IMR-90 (cell line): ENCODE measurements at regions not wholly inside any gene's neighbourhood (a gene's known extent, or its start where the extent isn't known, plus 50 kb on each side); places are given as distances from the start of the nearest gene placed in this dataset.

Experiments
- ATAC-seq: fragments of 200-7000 bp; cut with Tn5 transposase; 2 replicates; pipeline ENCODE4 v1.9.1; 2020; ENCODE audit warnings: low read depth, mild to moderate bottlenecking, moderate library complexity
- BruUV-seq: library from RNA; stranded (reverse); fragments of 400-500 nt; replicated peaks from 2 replicates; lab custom pipeline; 2021; lab: Mats Ljungman, UMichigan
- CTCF ChIA-PET: fragments of 300-600 bp; formaldehyde crosslinking; extraction: SDS; loops from one replicate; lab custom pipeline; 2021; ENCODE audit warnings: antibody characterized with exemption; lab: Yijun Ruan, JAX
- POLR2A ChIA-PET: fragments of 300-600 bp; sonication (Branson Sonifier 250); formaldehyde crosslinking; loops from one replicate; lab custom pipeline; 2022; ENCODE audit warnings: antibody characterized with exemption; ENCODE audit not compliant: unreplicated experiment; lab: Charles Lee
- DNase-seq: peaks from one replicate; pipeline ENCODE4 v3.0.0; 2013
- H2AFZ ChIP-seq: replicated peaks from 2 replicates; pipeline ENCODE3; 2013; ENCODE audit warnings: low read length, mild to moderate bottlenecking; ENCODE audit not compliant: poor library complexity
- H2AK5ac ChIP-seq: 2 replicates; pipeline ENCODE4 v1.6.1; 2013; ENCODE audit warnings: low read depth, low read length, inconsistent platforms
- H2AK9ac ChIP-seq: replicated peaks from 2 replicates; pipeline ENCODE3; 2013; ENCODE audit warnings: mild to moderate bottlenecking, low read depth, low read length, moderate library complexity; ENCODE audit not compliant: poor library complexity
- H2BK120ac ChIP-seq: 2 replicates; pipeline ENCODE4 v1.6.1; 2013; ENCODE audit warnings: low read depth, low read length, inconsistent platforms
- H2BK15ac ChIP-seq: 3 replicates; pipeline ENCODE4 v1.6.1; 2013; ENCODE audit warnings: low read depth, low read length, inconsistent platforms
- H2BK20ac ChIP-seq: 2 replicates; pipeline ENCODE4 v1.6.1; 2013; ENCODE audit warnings: low read depth, mild to moderate bottlenecking, inconsistent platforms, low read length, moderate library complexity
- H2BK5ac ChIP-seq: 2 replicates; pipeline ENCODE4 v1.6.1; 2013; ENCODE audit warnings: mild to moderate bottlenecking, low read depth, low read length, inconsistent platforms; ENCODE audit not compliant: poor library complexity, severe bottlenecking
- H3K14ac ChIP-seq: replicated peaks from 2 replicates; pipeline ENCODE4 v1.6.1; 2013; ENCODE audit warnings: low read depth, low read length, inconsistent platforms
- H3K18ac ChIP-seq: 2 replicates; pipeline ENCODE4 v1.6.1; 2013; ENCODE audit warnings: low read depth, low read length, control low read depth
- H3K23ac ChIP-seq: 2 replicates; pipeline ENCODE4 v1.6.1; 2013; ENCODE audit warnings: low read depth, low read length, inconsistent platforms
- H3K27ac ChIP-seq: 2 replicates; pipeline ENCODE4 v1.5.1; 2013; ENCODE audit warnings: mild to moderate bottlenecking, control low read depth, low read length; ENCODE audit not compliant: insufficient read depth
- H3K27me3 ChIP-seq: 2 replicates; pipeline ENCODE4 v1.6.1; 2013; ENCODE audit warnings: low read length; ENCODE audit not compliant: control insufficient read depth, insufficient read depth
- H3K36me3 ChIP-seq: 2 replicates; pipeline ENCODE4 v1.6.1; 2013; ENCODE audit warnings: low read length, mixed read lengths; ENCODE audit not compliant: control insufficient read depth, insufficient read depth
- H3K4ac ChIP-seq: 2 replicates; pipeline ENCODE4 v1.6.1; 2013; ENCODE audit warnings: low read depth, low read length, inconsistent platforms
- H3K4me1 ChIP-seq: 2 replicates; pipeline ENCODE4 v1.6.1; 2013; ENCODE audit warnings: low read length, mixed read lengths; ENCODE audit not compliant: control insufficient read depth, insufficient read depth
- H3K4me2 ChIP-seq: 2 replicates; pipeline ENCODE4 v1.6.1; 2013; ENCODE audit warnings: low read depth, mild to moderate bottlenecking, control low read depth, low read length, moderate library complexity
- H3K4me3 ChIP-seq: 2 replicates; pipeline ENCODE4 v1.5.1; 2013; ENCODE audit warnings: low read depth, mild to moderate bottlenecking, control low read depth, low read length, moderate library complexity; ENCODE audit not compliant: insufficient read depth
- H3K56ac ChIP-seq: 2 replicates; pipeline ENCODE4 v1.6.1; 2013; ENCODE audit warnings: low read length, inconsistent platforms; ENCODE audit not compliant: insufficient read depth; ENCODE audit errors: extremely low read depth
- H3K79me1 ChIP-seq, 2 experiments: 2 replicates each; pipeline ENCODE4 v1.6.1; 2013; ENCODE audit warnings: low read length in 2 of 2, inconsistent platforms in 1 of 2, low read depth in 1 of 2
- H3K9ac ChIP-seq: 2 replicates; pipeline ENCODE4 v1.6.1; 2013; ENCODE audit warnings: low read depth, low read length, control low read depth
- H3K9me1 ChIP-seq: 2 replicates; pipeline ENCODE4 v1.6.1; 2013; ENCODE audit warnings: low read length, inconsistent platforms; ENCODE audit not compliant: insufficient read depth
- H3K9me3 ChIP-seq: 2 replicates; pipeline ENCODE4 v1.6.1; 2013; ENCODE audit warnings: low read length; ENCODE audit not compliant: control insufficient read depth, insufficient read depth
- H4K20me1 ChIP-seq: 2 replicates; pipeline ENCODE4 v1.6.1; 2013; ENCODE audit warnings: low read length, inconsistent platforms; ENCODE audit not compliant: insufficient read depth
- H4K5ac ChIP-seq: 2 replicates; pipeline ENCODE4 v1.6.1; 2013; ENCODE audit warnings: mild to moderate bottlenecking, low read depth, low read length, control low read depth
- H4K8ac ChIP-seq, 2 experiments: 2 replicates each; pipeline ENCODE4 v1.6.1; 2013; ENCODE audit warnings: low read depth in 2 of 2, low read length in 2 of 2, control low read depth in 1 of 2, inconsistent platforms in 1 of 2
- H4K91ac ChIP-seq: 2 replicates; pipeline ENCODE4 v1.6.1; 2013; ENCODE audit warnings: low read depth, low read length, inconsistent platforms; ENCODE audit not compliant: insufficient read depth
- FOS ChIP-seq: fragments of 150-350 bp; IDR thresholded peaks from 2 replicates; pipeline ENCODE4 v1.6.1; 2016; ENCODE audit warnings: low read depth, low read length
- POLR2A ChIP-seq: IDR thresholded peaks from 2 replicates; pipeline ENCODE4 v1.6.1; 2012; ENCODE audit warnings: mild to moderate bottlenecking, low read depth, low read length
- RFX5 ChIP-seq: IDR thresholded peaks from 2 replicates; pipeline ENCODE4 v1.8.0; 2012; ENCODE audit warnings: low read depth, mild to moderate bottlenecking, low read length, moderate library complexity
- WGBS, 2 experiments: methylation state at CpG; one replicate each; pipeline versions ENCODE4 v1.1.5 to v1.1.7; 2013; ENCODE audit warnings: missing lambda C conversion rate in 2 of 2; ENCODE audit not compliant: insufficient read length in 1 of 2; ENCODE audit errors: extremely low coverage in 2 of 2; 5-methylcytosine and 5-hydroxymethylcytosine counted together
- dilution Hi-C: fragments of 300-500 bp; cut with HindIII; formaldehyde crosslinking; loops from one replicate; pipeline ENCODE4 v1.14.3; 2018; ENCODE audit warnings: low sequenced_read_pairs; ENCODE audit not compliant: unreplicated experiment
- in situ Hi-C: fragments of 300-500 bp; cut with MboI; formaldehyde crosslinking; loops from 3 replicates; pipeline ENCODE4 v1.14.3; 2019; ENCODE audit warnings: low sequenced_read_pairs, inconsistent platforms, mixed read lengths
- intact Hi-C: fragments of 100-400 bp; cut with micrococcal nuclease; formaldehyde crosslinking; loops from 2 replicates; pipeline ENCODE4 v1.10.0; 2022

GRCh38 chr1:188122646-188123045 lies 1293.9 kb downstream of the PLA2G4A start:
- H3K27me3 ChIP-seq = no peaks in the 10 kb centered on the region
- no peak overlapping the region for H2AFZ ChIP-seq
- H3K9me3 ChIP-seq = no peaks in the 10 kb centered on the region
- H3K9ac ChIP-seq = no peak overlapping the region
- H2AK9ac ChIP-seq = no peak overlapping the region
- ChIA-PET CTCF (no interaction called here), POLR2A (no interaction called here)
- no peak overlapping the region for H2AK5ac ChIP-seq
- no peaks in the 10 kb centered on the region for H3K4me1 ChIP-seq
- no peak overlapping the region for H3K56ac ChIP-seq
- H2BK20ac ChIP-seq = no peak overlapping the region
- H3K4ac ChIP-seq = no peak overlapping the region
- no peaks in the 10 kb centered on the region for H3K79me1 ChIP-seq
- no peaks in the 10 kb centered on the region for H3K9me1 ChIP-seq
- H4K20me1 ChIP-seq = no peaks in the 10 kb centered on the region
- H3K4me3 ChIP-seq = no peak overlapping the region
- no peak overlapping the region for H3K18ac ChIP-seq
- H3K23ac ChIP-seq = no peak overlapping the region
- H4K91ac ChIP-seq = no peak overlapping the region
- H4K8ac ChIP-seq = no peak overlapping the region
- H2BK15ac ChIP-seq = no peak overlapping the region
- no peak overlapping the region for H3K27ac ChIP-seq
- intact Hi-C loops = no loop called here
- no peak overlapping the region for H4K5ac ChIP-seq
- DNase-seq (no peak), ATAC-seq (no peak)
- dilution Hi-C loops = no loop called here
- TF ChIP-seq POLR2A (no peak), FOS (no peak), RFX5 (no peak)
- H2BK120ac ChIP-seq = no peak overlapping the region
- WGBS, 2 experiments = no CpG with 5 or more reads among the region's 4 CpGs
- H3K4me2 ChIP-seq = no peak overlapping the region
- H2BK5ac ChIP-seq = no peak overlapping the region
- in situ Hi-C loops = no loop called here
- H3K14ac ChIP-seq = no peak overlapping the region
- no TSS peak for BruUV-seq
- H3K36me3 ChIP-seq = no peaks in the 10 kb centered on the region
